Stimulated activated CD4-positive, alpha-beta T cell treated with anti-CD3 and anti-CD28 coated beads, Interleukin-15, amount 100 ng/mL, for 1 hour (primary cell): ENCODE measurements at regions not wholly inside any gene's neighbourhood (a gene's known extent, or its start where the extent isn't known, plus 50 kb on each side); places are given as distances from the start of the nearest gene placed in this dataset.

ENCODE experiments used
- DNase-seq, 2 donors: peaks; one replicate each; pipeline ENCODE4 v3.0.0-alpha.2; 2020; ENCODE audit warnings: low read depth in 1 of 2, low spot score in 1 of 2

- DNase-seq = no peak
Observed at GRCh38 chr6:148193063-148193680, 149.5 kb upstream of the SASH1 start.

- DNase-seq = no peak
Observed at GRCh38 chr6:148195511-148195910, 147.1 kb upstream of the SASH1 start.

GRCh38 chr6:148199584-148199983 lies 143.1 kb upstream of the SASH1 start:
- DNase-seq = no peak

- DNase-seq = no peak
Observed at GRCh38 chr6:148200293-148200692, 142.3 kb upstream of the SASH1 start.

GRCh38 chr6:148200781-148201180 lies 141.9 kb upstream of the SASH1 start:
- DNase-seq = no peak

GRCh38 chr6:148203281-148203925 lies 139.2 kb upstream of the SASH1 start:
- DNase-seq = no peak

- peak in 1 of 2 donors; percentile 14 for DNase-seq
Observed at GRCh38 chr6:148203970-148204369, 138.7 kb upstream of the SASH1 start.

GRCh38 chr6:148208298-148208697 lies 134.3 kb upstream of the SASH1 start:
- no peak for DNase-seq

- no peak for DNase-seq
Observed at GRCh38 chr6:148211777-148212324, 130.8 kb upstream of the SASH1 start.

- DNase-seq = no peak
Observed at GRCh38 chr6:148212366-148212765, 130.3 kb upstream of the SASH1 start.

- no peak for DNase-seq
Observed at GRCh38 chr6:148213366-148213765, 129.3 kb upstream of the SASH1 start.

- DNase-seq = no peak
Observed at GRCh38 chr6:148214667-148215066, 128.0 kb upstream of the SASH1 start.

- DNase-seq = no peak
Observed at GRCh38 chr6:148217051-148217450, 125.6 kb upstream of the SASH1 start.

- DNase-seq = no peak
Observed at GRCh38 chr6:148217921-148218320, 124.7 kb upstream of the SASH1 start.

GRCh38 chr6:148218542-148219258 lies 123.9 kb upstream of the SASH1 start:
- no peak for DNase-seq

GRCh38 chr6:148221196-148221979 lies 121.2 kb upstream of the SASH1 start:
- no peak for DNase-seq

GRCh38 chr6:148222376-148222775 lies 120.3 kb upstream of the SASH1 start:
- no peak for DNase-seq

- DNase-seq = no peak
Observed at GRCh38 chr6:148222846-148223245, 119.8 kb upstream of the SASH1 start.

- no peak for DNase-seq
Observed at GRCh38 chr6:148223424-148223842, 119.2 kb upstream of the SASH1 start.

- DNase-seq = no peak
Observed at GRCh38 chr6:148225871-148226270, 116.8 kb upstream of the SASH1 start.

GRCh38 chr6:148226284-148226683 lies 116.4 kb upstream of the SASH1 start:
- DNase-seq = no peak
